Heart left ventricle (tissue), 16 donors: ENCODE measurements at regions not wholly inside any gene's neighbourhood (a gene's known extent, or its start where the extent isn't known, plus 50 kb on each side); places are given as distances from the start of the nearest gene placed in this dataset.
"Not testable (repeated sequence)": the region's sequence is repeated elsewhere in the genome, so short reads cannot be mapped to it uniquely, and the experiment has no call there.

Experiments used
- ATAC-seq, 4 donors: fragments of 200-7000 bp; cut with Tn5 transposase; one replicate each; pipeline ENCODE4 v1.9.1; 2020 to 2022; ENCODE audit warnings: moderate library complexity in 4 of 4, mild to moderate bottlenecking in 3 of 4, moderate number of reproducible peaks in 1 of 4
- DNase-seq, 5 donors: peaks; one replicate each; pipeline ENCODE4 v3.0.0-alpha.2; 2020
- H3K27ac ChIP-seq, 12 donors: fragments of 200-600 bp; sonication (generic) in 4 of 12; one replicate each; pipeline versions ENCODE4 v1.5.0 to v1.8.0; 2016 to 2022; ENCODE audit warnings: mild to moderate bottlenecking in 2 of 12
- H3K27me3 ChIP-seq, 9 donors: fragments of 200-600 bp; sonication (generic) in 2 of 9; one replicate each; pipeline versions ENCODE4 v1.5.1 to v1.8.0; 2016 to 2022; ENCODE audit warnings: mild to moderate bottlenecking in 3 of 9
- H3K36me3 ChIP-seq, 9 donors: fragments of 200-600 bp; sonication (generic) in 2 of 9; one replicate each; pipeline versions ENCODE4 v1.5.0 to v1.8.0; 2018 to 2022; ENCODE audit warnings: mild to moderate bottlenecking in 2 of 9
- H3K4me1 ChIP-seq, 12 donors: fragments of 200-600 bp; sonication (generic) in 4 of 12; one replicate each; pipeline versions ENCODE4 v1.5.0 to v1.8.0; 2016 to 2022; ENCODE audit warnings: mild to moderate bottlenecking in 3 of 12
- H3K4me3 ChIP-seq, 12 donors: fragments of 200-600 bp; sonication (generic) in 4 of 12; one replicate each; pipeline versions ENCODE4 v1.5.0 to v1.8.0; 2017 to 2022; ENCODE audit warnings: mild to moderate bottlenecking in 9 of 12, moderate library complexity in 4 of 12
- H3K9me3 ChIP-seq, 12 donors: fragments of 200-600 bp; sonication (generic) in 4 of 12; one replicate each; pipeline versions ENCODE4 v1.5.0 to v1.8.0; 2016 to 2022; ENCODE audit warnings: mild to moderate bottlenecking in 1 of 12
- CTCF ChIP-seq, 12 donors: fragments of 200-600 bp; sonication (generic) in 4 of 12; IDR thresholded peaks; one replicate each; pipeline versions ENCODE4 v1.5.0 to v1.8.0; 2018 to 2022; ENCODE audit warnings: antibody characterized with exemption in 12 of 12, mild to moderate bottlenecking in 5 of 12
- POLR2A ChIP-seq, 2 donors: fragments of 450-650 bp; IDR thresholded peaks; one replicate each; pipeline ENCODE4 v1.6.1; 2017; ENCODE audit warnings: antibody characterized with exemption in 2 of 2, mild to moderate bottlenecking in 2 of 2, moderate library complexity in 2 of 2
- WGBS, 4 donors: extraction: QIAGEN DNeasy Blood & Tissue Kit in 2 of 4; methylation state at CpG; one replicate each; pipeline versions ENCODE4 v1.1.5 to v1.1.7; 2013 to 2018; 5-methylcytosine and 5-hydroxymethylcytosine counted together
- intact Hi-C, 10 donors: fragments of 100-400 bp; cut with DNase I; formaldehyde crosslinking; loops; one replicate each; pipeline versions ENCODE4 v1.11.1 to v1.14.2; 2022
- donor health status: ischemic (EF 13 %, LVEDD 7.1; RV severe dilation, severe dysfunction).
- donor health status: healthy with polysubstance abuse.
- donor health status: DM: no; HTN: yes; CAD: no.
- donor health status: DM: no; HTN: no; CAD: no.
- donor health status: ischemic (EF 25% LVEDD 6.9; RV normal size, moderate dysfunction).
- donor health status: ischemic (EF 25% LVEDD 5.7; RV mildly dilated, moderate dysfunction).
- donor health status: healthy.
- donor health status: DM: yes; HTN: yes; CAD: no.
- donor health status: ischemic (EF 35%, LVEDD 5.7; RV mildly dilated, moderate dysfunction).
- donor health status: nonischemic (EF 11% LVEDD 7.7; RV severe dilation, severe dysfunction).
- donor health status: DM: yes; HTN: yes; CAD: no.
- donor health status: PGD.
- donor health status: ischemic (EF 29% LVEDD 5.4; RV normal size, mild dysfunction).
- donor health status: nonischemic (EF 23%, LVEDD 6.1; RV moderate dilation, normal function).

- Histone ChIP-seq H3K4me1 (no peaks in the 10 kb centered on the region), H3K36me3 (no peaks in the 10 kb centered on the region), H3K27me3 (no peaks in the 10 kb centered on the region), H3K4me3 (no peak overlapping the region), H3K9me3 (peaks cover 0 to 12% (median 0%) of the 10 kb centered on the region in 12 donors), H3K27ac (no peak overlapping the region)
- DNase-seq (no peak), ATAC-seq (no peak)
- 76 to 85% (median 78%) methylated on average over 2 of the region's 2 CpGs for WGBS, 4 donors
- no peak for TF ChIP-seq POLR2A (IDR thresholded peaks at IDR 0.05)
- intact Hi-C loops = no loop called here
Measured at GRCh38 chr4:159577241-159577640, 474.4 kb downstream of the RAPGEF2 start.

GRCh38 chr4:159582685-159583084, 479.8 kb downstream of the RAPGEF2 start:
- H3K9me3 ChIP-seq = peaks cover 0 to 21% (median 0%) of the 10 kb centered on the region in 12 donors
- no peaks in the 10 kb centered on the region for H3K36me3 ChIP-seq
- H3K4me3 ChIP-seq = no peak overlapping the region
- no peak for ATAC-seq
- no peaks in the 10 kb centered on the region for H3K4me1 ChIP-seq
- intact Hi-C loops = no loop called here
- no peak for TF ChIP-seq POLR2A (IDR thresholded peaks at IDR 0.05)
- no peak for TF ChIP-seq CTCF (IDR thresholded peaks at IDR 0.05)
- H3K27ac ChIP-seq = no peak overlapping the region
- H3K27me3 ChIP-seq = no peaks in the 10 kb centered on the region
- DNase-seq = no peak

- WGBS, 4 donors = 55 to 61% (median 57%) methylated on average over 2 of the region's 2 CpGs
- H3K4me3 ChIP-seq = no peak overlapping the region
- intact Hi-C loops = no loop called here
- no peaks in the 10 kb centered on the region for H3K27me3 ChIP-seq
- TF ChIP-seq POLR2A (IDR thresholded peaks at IDR 0.05) (no peak), CTCF (IDR thresholded peaks at IDR 0.05) (no peak)
- ATAC-seq (no peak), DNase-seq (no peak)
- no peaks in the 10 kb centered on the region for H3K36me3 ChIP-seq
- no peaks in the 10 kb centered on the region for H3K4me1 ChIP-seq
- no peak overlapping the region for H3K27ac ChIP-seq
- no peaks in the 10 kb centered on the region for H3K9me3 ChIP-seq
Measured at GRCh38 chr4:159592898-159593556, 490.1 kb downstream of the RAPGEF2 start.

- Histone ChIP-seq H3K9me3 (no peaks in the 10 kb centered on the region), H3K4me1 (no peaks in the 10 kb centered on the region), H3K27me3 (no peaks in the 10 kb centered on the region), H3K36me3 (no peaks in the 10 kb centered on the region), H3K4me3 (no peak overlapping the region), H3K27ac (no peak overlapping the region)
- 44 to 47% (median 46%) methylated on average over 4 of the region's 4 CpGs for WGBS, 4 donors
- DNase-seq (no peak), ATAC-seq (no peak)
- TF ChIP-seq POLR2A (IDR thresholded peaks at IDR 0.05) = no peak
- no peak for TF ChIP-seq CTCF (IDR thresholded peaks at IDR 0.05)
- intact Hi-C loops = no loop called here
Measured at GRCh38 chr4:159593681-159594080, 490.8 kb downstream of the RAPGEF2 start.

GRCh38 chr4:159594576-159594975, 491.7 kb downstream of the RAPGEF2 start:
- intact Hi-C loops = no loop called here
- no peaks in the 10 kb centered on the region for H3K4me1 ChIP-seq
- TF ChIP-seq CTCF (IDR thresholded peaks at IDR 0.05) = no peak
- TF ChIP-seq POLR2A (IDR thresholded peaks at IDR 0.05) = no peak
- 63 to 98% (median 86%) methylated on average over 2 of the region's 2 CpGs for WGBS, 4 donors
- H3K9me3 ChIP-seq = no peaks in the 10 kb centered on the region
- H3K27ac ChIP-seq = no peak overlapping the region
- DNase-seq (no peak), ATAC-seq (no peak)
- no peaks in the 10 kb centered on the region for H3K27me3 ChIP-seq
- H3K4me3 ChIP-seq = no peak overlapping the region
- no peaks in the 10 kb centered on the region for H3K36me3 ChIP-seq

- intact Hi-C loops, DNase-seq, H3K36me3 ChIP-seq, H3K4me1 ChIP-seq, H3K27me3 ChIP-seq, ATAC-seq, H3K9me3 ChIP-seq, H3K27ac ChIP-seq, H3K4me3 ChIP-seq: not testable (repeated sequence)
- 62 to 79% (median 70%) methylated on average over 4 of the region's 4 CpGs for WGBS, 4 donors
Measured at GRCh38 chr4:159595101-159595500, 492.2 kb downstream of the RAPGEF2 start.
